ENCODE measurements at regions not wholly inside any gene's neighbourhood (a gene's known extent, or its start where the extent isn't known, plus 50 kb on each side); places are given as distances from the start of the nearest gene placed in this dataset.

GRCh38 chr15:94925680-94926079 is 694.3 kb downstream of the MCTP2 start:
- Histone ChIP-seq H3K9ac (ENCODE audit: low read length) (no peak overlapping the region), H3K36me3 (replicated peaks; ENCODE audit: low read depth, low read length) (no peaks in the 10 kb centered on the region), H3K4me2 (ENCODE audit: low read length) (no peak overlapping the region), H2AFZ (ENCODE audit: low read depth, low read length) (no peak overlapping the region), H3K4me3 (ENCODE audit: low read length) (no peak overlapping the region), H3K9me3 (ENCODE audit: insufficient read depth, low read length) (no peaks in the 10 kb centered on the region), H3K4me1 (ENCODE audit: low read length) (no peaks in the 10 kb centered on the region), H4K20me1 (ENCODE audit: insufficient read depth, low read length) (no peaks in the 10 kb centered on the region), H3K79me2 (ENCODE audit: low read length) (no peaks in the 10 kb centered on the region), H3K27ac (ENCODE audit: low read length) (no peak overlapping the region), H3K27me3 (ENCODE audit: low read depth, low read length) (no peaks in the 10 kb centered on the region)
- no peak for TF ChIP-seq EZH2phosphoT487 (IDR thresholded peaks at IDR 0.05; ENCODE audit: low read depth)
- no peak for TF ChIP-seq CTCF (IDR thresholded peaks at IDR 0.05; ENCODE audit: low read depth, low read length)

- H3K9ac ChIP-seq (ENCODE audit: low read length) = no peak overlapping the region
- H3K4me2 ChIP-seq (ENCODE audit: low read length) = no peak overlapping the region
- no peaks in the 10 kb centered on the region for H3K79me2 ChIP-seq (ENCODE audit: low read length)
- H3K27ac ChIP-seq (ENCODE audit: low read length) = no peak overlapping the region
- H3K36me3 ChIP-seq (replicated peaks; ENCODE audit: low read depth, low read length) = no peaks in the 10 kb centered on the region
- H3K9me3 ChIP-seq (ENCODE audit: insufficient read depth, low read length) = no peaks in the 10 kb centered on the region
- no peaks in the 10 kb centered on the region for H3K27me3 ChIP-seq (ENCODE audit: low read depth, low read length)
- TF ChIP-seq EZH2phosphoT487 (IDR thresholded peaks at IDR 0.05; ENCODE audit: low read depth) = no peak
- no peak for TF ChIP-seq CTCF (IDR thresholded peaks at IDR 0.05; ENCODE audit: low read depth, low read length)
- no peaks in the 10 kb centered on the region for H3K4me1 ChIP-seq (ENCODE audit: low read length)
- no peak overlapping the region for H2AFZ ChIP-seq (ENCODE audit: low read depth, low read length)
- H4K20me1 ChIP-seq (ENCODE audit: insufficient read depth, low read length) = no peaks in the 10 kb centered on the region
- H3K4me3 ChIP-seq (ENCODE audit: low read length) = no peak overlapping the region
Measured at GRCh38 chr15:94927003-94927402, 695.6 kb downstream of the MCTP2 start.

GRCh38 chr15:94929282-94929681 is 697.9 kb downstream of the MCTP2 start:
- Histone ChIP-seq H4K20me1 (ENCODE audit: insufficient read depth, low read length) (no peaks in the 10 kb centered on the region), H2AFZ (ENCODE audit: low read depth, low read length) (no peak overlapping the region), H3K27ac (ENCODE audit: low read length) (no peak overlapping the region), H3K4me2 (ENCODE audit: low read length) (no peak overlapping the region), H3K9ac (ENCODE audit: low read length) (no peak overlapping the region), H3K9me3 (ENCODE audit: insufficient read depth, low read length) (no peaks in the 10 kb centered on the region), H3K79me2 (ENCODE audit: low read length) (no peaks in the 10 kb centered on the region), H3K27me3 (ENCODE audit: low read depth, low read length) (no peaks in the 10 kb centered on the region), H3K36me3 (replicated peaks; ENCODE audit: low read depth, low read length) (no peaks in the 10 kb centered on the region), H3K4me3 (ENCODE audit: low read length) (no peak overlapping the region), H3K4me1 (ENCODE audit: low read length) (no peaks in the 10 kb centered on the region)
- no peak for TF ChIP-seq CTCF (IDR thresholded peaks at IDR 0.05; ENCODE audit: low read depth, low read length)
- no peak for TF ChIP-seq EZH2phosphoT487 (IDR thresholded peaks at IDR 0.05; ENCODE audit: low read depth)

GRCh38 chr15:94930441-94930840 is 699.1 kb downstream of the MCTP2 start:
- no peaks in the 10 kb centered on the region for H3K4me1 ChIP-seq (ENCODE audit: low read length)
- no peak overlapping the region for H3K27ac ChIP-seq (ENCODE audit: low read length)
- no peak overlapping the region for H3K4me2 ChIP-seq (ENCODE audit: low read length)
- H3K79me2 ChIP-seq (ENCODE audit: low read length) = no peaks in the 10 kb centered on the region
- H3K9ac ChIP-seq (ENCODE audit: low read length) = no peak overlapping the region
- H4K20me1 ChIP-seq (ENCODE audit: insufficient read depth, low read length) = no peaks in the 10 kb centered on the region
- no peaks in the 10 kb centered on the region for H3K36me3 ChIP-seq (replicated peaks; ENCODE audit: low read depth, low read length)
- H2AFZ ChIP-seq (ENCODE audit: low read depth, low read length) = no peak overlapping the region
- no peak for TF ChIP-seq CTCF (IDR thresholded peaks at IDR 0.05; ENCODE audit: low read depth, low read length)
- TF ChIP-seq EZH2phosphoT487 (IDR thresholded peaks at IDR 0.05; ENCODE audit: low read depth) = no peak
- no peak overlapping the region for H3K4me3 ChIP-seq (ENCODE audit: low read length)
- H3K9me3 ChIP-seq (ENCODE audit: insufficient read depth, low read length) = no peaks in the 10 kb centered on the region
- H3K27me3 ChIP-seq (ENCODE audit: low read depth, low read length) = no peaks in the 10 kb centered on the region

Measured in OCI-LY3 (cell line).